NCI-H1694 (cell line): ENCODE measurements at regions not wholly inside any gene's neighbourhood (a gene's known extent, or its start where the extent isn't known, plus 50 kb on each side); places are given as distances from the start of the nearest gene placed in this dataset.

Experiments used
- DNase-seq: peaks from one replicate; lab custom pipeline; 2025; lab: John Stamatoyannopoulos, UW

GRCh38 chr16:86117756-86118155, 218.8 kb downstream of the IRF8 start:
- DNase-seq: no peak

- DNase-seq: no peak
These were observed 219.7 kb downstream of the IRF8 start for GRCh38 chr16:86118467-86119307.

- no peak for DNase-seq
These were observed 221.5 kb downstream of the IRF8 start for GRCh38 chr16:86120201-86121192.

- DNase-seq: no peak
These were observed 222.5 kb downstream of the IRF8 start for GRCh38 chr16:86121374-86122010.

GRCh38 chr16:86122681-86123342, 223.8 kb downstream of the IRF8 start:
- no peak for DNase-seq

GRCh38 chr16:86124321-86124720, 225.4 kb downstream of the IRF8 start:
- DNase-seq: no peak

- DNase-seq: no peak
These were observed 227.9 kb downstream of the IRF8 start for GRCh38 chr16:86126891-86127290.

- no peak for DNase-seq
These were observed 228.4 kb downstream of the IRF8 start for GRCh38 chr16:86127366-86127765.

GRCh38 chr16:86128246-86128645, 229.3 kb downstream of the IRF8 start:
- no peak for DNase-seq

GRCh38 chr16:86129541-86129940, 230.6 kb downstream of the IRF8 start:
- DNase-seq: no peak

- DNase-seq: no peak
These were observed 234.4 kb downstream of the IRF8 start for GRCh38 chr16:86133377-86133776.

GRCh38 chr16:86133847-86134375, 234.9 kb downstream of the IRF8 start:
- no peak for DNase-seq

GRCh38 chr16:86134802-86135461, 236.0 kb downstream of the IRF8 start:
- DNase-seq: no peak

GRCh38 chr16:86137359-86137758, 238.4 kb downstream of the IRF8 start:
- no peak for DNase-seq

GRCh38 chr16:86138121-86139085, 239.4 kb downstream of the IRF8 start:
- DNase-seq: no peak

- DNase-seq: no peak
These were observed 243.9 kb downstream of the IRF8 start for GRCh38 chr16:86142801-86143236.

GRCh38 chr16:86143666-86144065, 244.7 kb downstream of the IRF8 start:
- no peak for DNase-seq

GRCh38 chr16:86145669-86146068, 246.7 kb downstream of the IRF8 start:
- DNase-seq: no peak

GRCh38 chr16:86150641-86151238, 251.8 kb downstream of the IRF8 start:
- DNase-seq: no peak
